ENCODE measurements at regions not wholly inside any gene's neighbourhood (a gene's known extent, or its start where the extent isn't known, plus 50 kb on each side); places are given as distances from the start of the nearest gene placed in this dataset.

GRCh38 chr2:58928973-58929372 lies 687.8 kb upstream of the FANCL start:
- Histone ChIP-seq H3K27ac (ENCODE audit: low read length) (no peak overlapping the region), H3K4me3 (ENCODE audit: low read depth in 2 of 2, low read length in 2 of 2) (no peak overlapping the region), H3K36me3 (ENCODE audit: control insufficient read depth, insufficient read depth, low read length) (no peaks in the 10 kb centered on the region), H3K4me1 (ENCODE audit: control insufficient read depth, insufficient read depth, low read length) (no peaks in the 10 kb centered on the region), H3K27me3 (ENCODE audit: control insufficient read depth, insufficient read depth, low read length) (no peaks in the 10 kb centered on the region), H3K9me3 (ENCODE audit: control insufficient read depth, insufficient read depth, low read depth, low read length) (no peaks in the 10 kb centered on the region)
- intact Hi-C loops (cut with micrococcal nuclease; ENCODE audit: unreplicated experiment) = no loop called here
- in situ Hi-C loops (cut with HindIII; ENCODE audit: low pct_unique_long_range_greater_than_20kb, low sequenced_read_pairs) = no loop called here
- no peak for TF ChIP-seq POLR2AphosphoS5 (IDR thresholded peaks at IDR 0.05; ENCODE audit: low read depth, low read length)
- no peak for ATAC-seq
- no TSS peak for BruUV-seq (replicated peaks)
- DNase-seq (ENCODE audit: low read depth, low spot score) = no peak
- ChIA-PET CTCF (no interaction called here), POLR2A (no interaction called here)

- Histone ChIP-seq H3K36me3 (ENCODE audit: control insufficient read depth, insufficient read depth, low read length) (no peaks in the 10 kb centered on the region), H3K27me3 (ENCODE audit: control insufficient read depth, insufficient read depth, low read length) (no peaks in the 10 kb centered on the region), H3K27ac (ENCODE audit: low read length) (no peak overlapping the region), H3K4me1 (ENCODE audit: control insufficient read depth, insufficient read depth, low read length) (no peaks in the 10 kb centered on the region), H3K4me3 (ENCODE audit: low read depth in 2 of 2, low read length in 2 of 2) (no peak overlapping the region), H3K9me3 (ENCODE audit: control insufficient read depth, insufficient read depth, low read depth, low read length) (no peaks in the 10 kb centered on the region)
- ChIA-PET POLR2A (no interaction called here), CTCF (no interaction called here)
- ATAC-seq (no peak), DNase-seq (ENCODE audit: low read depth, low spot score) (no peak)
- TF ChIP-seq CTCF (IDR thresholded peaks at IDR 0.05) = no peak
- TF ChIP-seq TCF7L2 (IDR thresholded peaks at IDR 0.05; ENCODE audit: low read depth, low read length) = no peak
- no peak for TF ChIP-seq SIN3A (IDR thresholded peaks at IDR 0.05; ENCODE audit: borderline replicate concordance, insufficient read depth, low read depth, low read length)
- no peak for TF ChIP-seq REST (IDR thresholded peaks at IDR 0.05; ENCODE audit: insufficient read depth in 1 of 2, low read depth in 2 of 2, low read length in 1 of 2)
- no peak for TF ChIP-seq POLR2AphosphoS5 (IDR thresholded peaks at IDR 0.05; ENCODE audit: low read depth, low read length)
- BruUV-seq (replicated peaks) = no TSS peak
- in situ Hi-C loops (cut with HindIII; ENCODE audit: low pct_unique_long_range_greater_than_20kb, low sequenced_read_pairs) (no loop called here), intact Hi-C loops (cut with micrococcal nuclease; ENCODE audit: unreplicated experiment) (no loop called here)
Observed at GRCh38 chr2:58928391-58928790, 687.3 kb upstream of the FANCL start.

- in situ Hi-C loops (cut with HindIII; ENCODE audit: low pct_unique_long_range_greater_than_20kb, low sequenced_read_pairs) = no loop called here
Observed at GRCh38 chr2:58926112-58926511, 685.0 kb upstream of the FANCL start.

More at GRCh38 chr2:58926112-58926511, 685.0 kb upstream of the FANCL start:
- no peak for ATAC-seq
- Histone ChIP-seq H3K27me3 (ENCODE audit: control insufficient read depth, insufficient read depth, low read length) (no peaks in the 10 kb centered on the region), H3K36me3 (ENCODE audit: control insufficient read depth, insufficient read depth, low read length) (no peaks in the 10 kb centered on the region), H3K9me3 (ENCODE audit: control insufficient read depth, insufficient read depth, low read depth, low read length) (no peaks in the 10 kb centered on the region), H3K4me1 (ENCODE audit: control insufficient read depth, insufficient read depth, low read length) (no peaks in the 10 kb centered on the region), H3K4me3 (ENCODE audit: low read depth in 2 of 2, low read length in 2 of 2) (no peak overlapping the region), H3K27ac (ENCODE audit: low read length) (no peak overlapping the region)
- TF ChIP-seq SIN3A (IDR thresholded peaks at IDR 0.05; ENCODE audit: borderline replicate concordance, insufficient read depth, low read depth, low read length) (no peak), REST (IDR thresholded peaks at IDR 0.05; ENCODE audit: insufficient read depth in 1 of 2, low read depth in 2 of 2, low read length in 1 of 2) (no peak), TCF7L2 (IDR thresholded peaks at IDR 0.05; ENCODE audit: low read depth, low read length) (no peak), CTCF (IDR thresholded peaks at IDR 0.05) (no peak), POLR2AphosphoS5 (IDR thresholded peaks at IDR 0.05; ENCODE audit: low read depth, low read length) (no peak)
- ChIA-PET POLR2A (no interaction called here), CTCF (no interaction called here)
- no TSS peak for BruUV-seq (replicated peaks)
- intact Hi-C loops (cut with micrococcal nuclease; ENCODE audit: unreplicated experiment) = no loop called here
- DNase-seq (ENCODE audit: low read depth, low spot score) = no peak
